ENCODE measurements at regions not wholly inside any gene's neighbourhood (a gene's known extent, or its start where the extent isn't known, plus 50 kb on each side); places are given as distances from the start of the nearest gene placed in this dataset.

- TF ChIP-seq ESRRG (CRISPR knock-in tag; IDR thresholded peaks at IDR 0.05) (no peak), ARNTL (CRISPR knock-in tag; IDR thresholded peaks at IDR 0.05; ENCODE audit: borderline replicate concordance, low read depth) (no peak), CSRNP3 (CRISPR knock-in tag; IDR thresholded peaks at IDR 0.05) (no peak), CREB5 (CRISPR knock-in tag; IDR thresholded peaks at IDR 0.05; ENCODE audit: low read depth) (no peak), ZFP3 (CRISPR knock-in tag; IDR thresholded peaks at IDR 0.05) (no peak), TCF4 (CRISPR knock-in tag; IDR thresholded peaks at IDR 0.05; ENCODE audit: borderline replicate concordance) (no peak)
These were observed 772.7 kb downstream of the STPG2 start for GRCh38 chr4:97370568-97370967.
